Calu3 (cell line): ENCODE measurements at regions not wholly inside any gene's neighbourhood (a gene's known extent, or its start where the extent isn't known, plus 50 kb on each side); places are given as distances from the start of the nearest gene placed in this dataset.
A peak's percentile ranks its signal among the peaks of the same experiment; 100 is the strongest.

Experiments used
- BruUV-seq: library from RNA; stranded (reverse); fragments of 400-500 nt; replicated peaks from 2 replicates; lab custom pipeline; 2021; lab: Mats Ljungman, UMichigan
- CTCF ChIA-PET: fragments of 300-600 bp; sonication (Branson Sonifier 250); formaldehyde crosslinking; loops from one replicate; lab custom pipeline; 2022; ENCODE audit warnings: antibody characterized with exemption; lab: Charles Lee
- DNase-seq: peaks from one replicate; pipeline ENCODE4 v3.0.0; 2022
- H3K27ac Mint-ChIP-seq: one replicate; pipeline ENCODE4 v1.8.0; 2022; ENCODE audit warnings: mixed read lengths; ENCODE audit not compliant: unreplicated experiment
- H3K27me3 Mint-ChIP-seq: one replicate; pipeline ENCODE4 v1.8.0; 2022; ENCODE audit warnings: mixed read lengths; ENCODE audit not compliant: unreplicated experiment
- H3K36me3 Mint-ChIP-seq: one replicate; pipeline ENCODE4 v1.8.0; 2022; ENCODE audit warnings: mild to moderate bottlenecking, moderate library complexity, mixed read lengths; ENCODE audit not compliant: insufficient read depth, unreplicated experiment
- H3K4me1 Mint-ChIP-seq: one replicate; pipeline ENCODE4 v1.8.0; 2022; ENCODE audit warnings: mild to moderate bottlenecking, low read depth, mixed read lengths; ENCODE audit not compliant: unreplicated experiment
- H3K4me3 Mint-ChIP-seq: one replicate; pipeline ENCODE4 v1.8.0; 2022; ENCODE audit warnings: mild to moderate bottlenecking, low read depth, moderate library complexity, mixed read lengths; ENCODE audit not compliant: unreplicated experiment
- H3K9me3 Mint-ChIP-seq: one replicate; pipeline ENCODE4 v1.8.0; 2022; ENCODE audit warnings: low read depth, mixed read lengths; ENCODE audit not compliant: unreplicated experiment
- CTCF ChIP-seq: fragments of 200-600 bp; IDR thresholded peaks from one replicate; pipeline ENCODE4 v1.8.0; 2022; ENCODE audit warnings: antibody characterized with exemption; ENCODE audit not compliant: unreplicated experiment
- intact Hi-C: fragments of 100-400 bp; cut with micrococcal nuclease; formaldehyde crosslinking; loops from one replicate; pipeline ENCODE4 v1.10.0; 2022; ENCODE audit not compliant: unreplicated experiment

- no peak for DNase-seq
- no peaks in the 10 kb centered on the region for H3K27me3 Mint-ChIP-seq
- peaks cover 38% of the 10 kb centered on the region for H3K4me1 Mint-ChIP-seq
- intact Hi-C loops, result no loop called here
- no TSS peak for BruUV-seq
- CTCF ChIA-PET, result no interaction called here
- no peaks in the 10 kb centered on the region for H3K9me3 Mint-ChIP-seq
- no peaks in the 10 kb centered on the region for H3K36me3 Mint-ChIP-seq
- peak overlapping the region; percentile 28 for H3K27ac Mint-ChIP-seq
- H3K4me3 Mint-ChIP-seq, result no peak overlapping the region
- TF ChIP-seq CTCF, result no peak
These were observed 505.7 kb upstream of the LUZP2 start for GRCh38 chr11:23991165-23991539.

DNA sequence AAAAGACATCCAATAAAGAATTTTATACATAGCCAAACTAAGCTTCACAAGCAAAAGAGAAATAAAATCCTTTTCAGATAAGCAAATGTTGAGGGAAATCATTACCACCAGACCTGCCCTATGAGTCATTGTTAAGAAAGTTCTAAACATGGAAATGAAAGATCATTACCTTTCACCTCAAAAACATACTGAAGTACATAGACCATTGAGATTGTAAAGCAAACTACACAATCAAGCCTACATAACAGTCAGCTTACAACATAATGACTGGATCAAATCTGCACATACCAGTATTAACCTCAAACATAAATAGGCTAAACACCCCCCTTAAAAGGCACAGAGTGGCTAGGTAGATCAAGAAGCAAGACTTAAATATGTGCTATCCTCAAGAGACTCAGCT lies 501.0 kb upstream of the LUZP2 start:
- CTCF ChIA-PET, result interaction anchor here (0.7 to 0.9 kb wide), 2 partner anchors 11 to 456 kb away, joined by 3 to 4 read pairs; no protein-coding TSS in a partner anchor

GRCh38 chr11:23997356-23997755 lies 499.5 kb upstream of the LUZP2 start:
- DNase-seq, result peak; percentile 49
- TF ChIP-seq CTCF, result no peak
- Mint-ChIP-seq H3K9me3 (peaks cover 3% of the 10 kb centered on the region), H3K36me3 (peaks cover 8% of the 10 kb centered on the region), H3K4me3 (no peak overlapping the region), H3K4me1 (peaks cover 31% of the 10 kb centered on the region), H3K27ac (peak overlapping the region; percentile 67), H3K27me3 (no peaks in the 10 kb centered on the region)
- intact Hi-C loops, result no loop called here
- CTCF ChIA-PET, result no interaction called here
- BruUV-seq, result no TSS peak

More for the DNA sequence above, 501.0 kb upstream of the LUZP2 start:
- peak overlapping the region; percentile 69 for H3K27ac Mint-ChIP-seq
- H3K9me3 Mint-ChIP-seq, result peaks cover 3% of the 10 kb centered on the region
- no TSS peak for BruUV-seq
- TF ChIP-seq CTCF, result no peak
- intact Hi-C loops, result no loop called here
- H3K4me1 Mint-ChIP-seq, result peaks cover 35% of the 10 kb centered on the region
- peaks cover 8% of the 10 kb centered on the region for H3K36me3 Mint-ChIP-seq
- H3K4me3 Mint-ChIP-seq, result no peak overlapping the region
- H3K27me3 Mint-ChIP-seq, result no peaks in the 10 kb centered on the region
- no peak for DNase-seq

DNA sequence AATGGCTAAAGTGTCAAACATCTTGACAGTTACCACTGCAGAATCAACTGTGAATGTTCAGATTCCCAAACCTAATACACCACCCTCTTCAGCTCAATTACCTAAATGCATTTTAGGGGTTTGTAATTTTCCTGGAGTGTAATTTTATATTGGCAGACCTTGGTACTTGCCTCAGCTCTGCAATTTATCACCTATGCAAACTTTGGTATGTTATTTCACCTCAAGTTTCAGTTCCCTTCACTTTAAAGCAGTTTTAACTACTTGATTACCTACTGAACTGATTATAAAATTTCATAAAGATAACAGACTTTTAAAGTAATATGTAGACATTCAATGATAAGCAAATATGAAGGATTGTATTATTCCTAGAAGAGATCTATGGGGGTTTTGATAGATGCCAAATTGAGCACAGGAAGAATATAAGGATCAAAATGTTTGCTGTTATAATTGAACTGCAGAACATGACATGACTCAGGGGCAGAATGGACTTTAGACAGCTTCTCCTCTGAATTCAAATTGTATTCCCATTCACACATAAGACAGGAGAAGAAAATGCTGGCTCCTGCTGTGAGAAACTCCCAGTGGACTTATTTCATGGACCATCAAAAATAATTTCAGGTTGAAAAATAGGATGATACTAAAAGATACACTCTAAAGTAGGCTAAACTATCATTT lies 491.5 kb upstream of the LUZP2 start:
- intact Hi-C loops, result no loop called here
- Mint-ChIP-seq H3K36me3 (no peaks in the 10 kb centered on the region), H3K4me1 (no peaks in the 10 kb centered on the region), H3K9me3 (peaks cover 2% of the 10 kb centered on the region), H3K27me3 (no peaks in the 10 kb centered on the region), H3K27ac (no peak overlapping the region), H3K4me3 (no peak overlapping the region)
- CTCF ChIA-PET, result no interaction called here
- DNase-seq, result no peak
- TF ChIP-seq CTCF, result no peak
- no TSS peak for BruUV-seq
